Right cardiac atrium (tissue), 5 donors: ENCODE measurements at regions not wholly inside any gene's neighbourhood (a gene's known extent, or its start where the extent isn't known, plus 50 kb on each side); places are given as distances from the start of the nearest gene placed in this dataset.
A peak's percentile ranks its signal among the peaks of the same experiment; 100 is the strongest.
"Not testable (repeated sequence)": the region's sequence is repeated elsewhere in the genome, so short reads cannot be mapped to it uniquely, and the experiment has no call there.

Experiments
- ATAC-seq, 2 donors: fragments of 200-7000 bp; cut with Tn5 transposase; one replicate each; pipeline versions ENCODE4 v1.8.0 to v1.9.1; 2020; ENCODE audit warnings: moderate library complexity in 2 of 2, mild to moderate bottlenecking in 1 of 2
- DNase-seq, 3 donors: peaks; one replicate each; pipeline ENCODE4 v3.0.0-alpha.2; 2020
- H3K27ac ChIP-seq: one replicate; pipeline ENCODE4 v1.5.1; 2013; ENCODE audit warnings: mild to moderate bottlenecking, low read length, control low read depth, moderate library complexity
- H3K27me3 ChIP-seq: one replicate; pipeline ENCODE4 v1.6.1; 2013; ENCODE audit not compliant: control insufficient read depth, insufficient read depth
- H3K4me1 ChIP-seq: one replicate; pipeline ENCODE4 v1.6.1; 2013; ENCODE audit warnings: low read length; ENCODE audit not compliant: control insufficient read depth, insufficient read depth
- H3K4me3 ChIP-seq: one replicate; pipeline ENCODE4 v1.5.1; 2013; ENCODE audit warnings: low read length, control low read depth
- H3K9me3 ChIP-seq: one replicate; pipeline ENCODE4 v1.6.1; 2013; ENCODE audit warnings: low read length; ENCODE audit not compliant: control insufficient read depth
- WGBS: extraction: QIAGEN DNeasy Blood & Tissue Kit; methylation state at CpG from one replicate; pipeline ENCODE4 v1.1.7; 2013; 5-methylcytosine and 5-hydroxymethylcytosine counted together
- intact Hi-C, 4 donors: fragments of 100-400 bp; cut with DNase I; formaldehyde crosslinking; loops; one replicate each; pipeline versions ENCODE4 v1.11.0 to v1.14.0; 2022 to 2023
- donor health status: healthy with polysubstance abuse.
- donor health status: DM: no; HTN: yes; CAD: no.
- donor health status: DM: no; HTN: no; CAD: no.
- donor health status: DM: no; HTN: yes; CAD: no; lungs with severe emphysema.
- donor health status: DM: yes; HTN: yes; CAD: no.

DNA sequence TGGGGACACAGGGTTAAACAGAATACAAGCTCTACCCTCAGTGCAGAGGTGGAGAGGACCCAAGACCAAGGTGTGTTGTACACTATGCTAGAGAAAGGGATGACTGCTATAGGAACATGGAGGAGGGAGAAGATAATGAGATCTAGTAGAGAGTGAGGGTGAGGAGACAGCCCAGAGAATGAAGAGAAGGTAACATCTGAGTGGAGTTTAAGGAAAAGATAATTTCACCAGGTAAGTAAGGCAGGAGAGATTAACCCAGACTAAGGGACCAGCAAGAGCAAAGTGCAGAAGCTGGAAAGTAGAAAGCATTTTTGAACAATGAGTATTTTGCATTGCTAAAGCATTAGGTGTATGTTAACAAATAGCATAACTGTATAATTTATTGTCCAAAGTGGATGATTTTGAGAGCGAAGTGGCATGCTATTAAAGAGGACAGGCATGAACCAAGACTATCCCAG is 128.8 kb downstream of the RASSF10 start:
- no peak for ATAC-seq
- intact Hi-C loops = no loop called here
- Histone ChIP-seq H3K4me1 (peaks cover 2% of the 10 kb centered on the region), H3K9me3 (no peaks in the 10 kb centered on the region), H3K27me3 (no peaks in the 10 kb centered on the region), H3K4me3 (no peak overlapping the region), H3K27ac (no peak overlapping the region)
- no peak for DNase-seq
- WGBS = 91% methylated on average over 1 of the region's 1 CpG

DNA sequence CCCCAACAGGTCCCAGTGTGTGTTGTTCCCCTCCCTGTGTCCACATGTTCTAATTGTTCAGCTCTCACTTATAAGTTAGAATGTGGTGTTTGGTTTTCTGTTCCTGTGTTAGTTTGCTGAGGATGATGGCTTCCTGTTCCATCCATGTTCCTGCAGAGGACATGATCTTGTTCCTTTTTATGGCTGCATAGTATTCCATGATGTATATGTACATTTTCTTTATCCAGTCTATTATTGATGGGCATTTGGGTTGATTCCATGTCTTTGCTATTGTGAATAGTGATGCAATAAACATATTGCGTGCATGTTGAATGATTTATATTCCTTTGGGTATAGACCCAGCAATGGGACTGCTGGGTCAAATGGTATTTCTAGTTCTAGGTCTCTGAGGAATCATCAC is 130.0 kb downstream of the RASSF10 start:
- intact Hi-C loops, H3K4me3 ChIP-seq, H3K4me1 ChIP-seq, H3K27ac ChIP-seq, H3K27me3 ChIP-seq, ATAC-seq, H3K9me3 ChIP-seq, DNase-seq: not testable (repeated sequence)
- WGBS = 100% methylated on average over 1 of the region's 1 CpG

GRCh38 chr11:13140028-13140870 is 131.1 kb downstream of the RASSF10 start:
- Histone ChIP-seq H3K4me1 (peaks cover 2% of the 10 kb centered on the region), H3K4me3 (no peak overlapping the region), H3K27ac (no peak overlapping the region), H3K27me3 (no peaks in the 10 kb centered on the region), H3K9me3 (no peaks in the 10 kb centered on the region)
- intact Hi-C loops = no loop called here
- 68% methylated on average over 7 of the region's 7 CpGs for WGBS
- ATAC-seq = no peak
- no peak for DNase-seq

DNA sequence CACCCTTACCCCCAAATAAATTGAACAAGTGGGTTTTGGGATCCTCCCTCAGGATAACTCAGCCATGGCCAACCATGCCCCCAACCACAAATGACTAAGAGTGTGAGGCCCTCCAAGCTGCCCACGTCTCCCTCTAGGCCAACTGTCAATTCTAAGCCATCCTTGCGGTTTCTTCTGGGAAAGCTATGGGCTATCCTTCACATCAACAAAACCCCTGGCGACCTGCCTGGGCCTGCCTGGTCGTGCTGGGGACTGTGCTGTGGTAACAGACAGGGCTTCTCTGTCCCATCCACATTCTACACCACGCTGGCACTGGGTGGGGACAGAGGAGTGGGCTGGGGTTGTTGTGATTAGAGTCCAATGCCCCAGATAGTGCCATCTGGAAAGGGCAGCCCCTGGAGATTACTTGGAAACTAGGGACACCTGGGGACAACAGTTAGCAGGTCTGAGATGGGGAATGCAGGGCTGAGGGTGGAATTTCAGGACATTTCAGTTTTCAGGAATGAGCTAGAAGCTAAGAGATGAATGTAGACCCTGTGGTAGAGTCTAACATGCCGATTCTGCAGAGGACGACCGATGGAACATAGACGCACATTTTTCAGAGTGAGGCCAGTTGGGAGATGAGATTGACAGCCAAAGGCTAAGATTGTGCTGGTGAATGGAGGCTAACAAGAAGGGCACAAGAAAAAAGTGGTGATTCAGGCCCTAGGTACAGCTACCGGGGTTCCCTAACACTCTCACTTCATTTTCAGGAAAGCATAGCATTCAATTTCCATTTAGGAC is 131.9 kb downstream of the RASSF10 start:
- DNase-seq (peak in 1 of 3 donors; percentile 39), ATAC-seq (no peak)
- Histone ChIP-seq H3K4me3 (no peak overlapping the region), H3K27ac (no peak overlapping the region), H3K27me3 (no peaks in the 10 kb centered on the region), H3K4me1 (no peaks in the 10 kb centered on the region), H3K9me3 (no peaks in the 10 kb centered on the region)
- 93% methylated on average over 10 of the region's 10 CpGs for WGBS
- intact Hi-C loops = no loop called here

DNA sequence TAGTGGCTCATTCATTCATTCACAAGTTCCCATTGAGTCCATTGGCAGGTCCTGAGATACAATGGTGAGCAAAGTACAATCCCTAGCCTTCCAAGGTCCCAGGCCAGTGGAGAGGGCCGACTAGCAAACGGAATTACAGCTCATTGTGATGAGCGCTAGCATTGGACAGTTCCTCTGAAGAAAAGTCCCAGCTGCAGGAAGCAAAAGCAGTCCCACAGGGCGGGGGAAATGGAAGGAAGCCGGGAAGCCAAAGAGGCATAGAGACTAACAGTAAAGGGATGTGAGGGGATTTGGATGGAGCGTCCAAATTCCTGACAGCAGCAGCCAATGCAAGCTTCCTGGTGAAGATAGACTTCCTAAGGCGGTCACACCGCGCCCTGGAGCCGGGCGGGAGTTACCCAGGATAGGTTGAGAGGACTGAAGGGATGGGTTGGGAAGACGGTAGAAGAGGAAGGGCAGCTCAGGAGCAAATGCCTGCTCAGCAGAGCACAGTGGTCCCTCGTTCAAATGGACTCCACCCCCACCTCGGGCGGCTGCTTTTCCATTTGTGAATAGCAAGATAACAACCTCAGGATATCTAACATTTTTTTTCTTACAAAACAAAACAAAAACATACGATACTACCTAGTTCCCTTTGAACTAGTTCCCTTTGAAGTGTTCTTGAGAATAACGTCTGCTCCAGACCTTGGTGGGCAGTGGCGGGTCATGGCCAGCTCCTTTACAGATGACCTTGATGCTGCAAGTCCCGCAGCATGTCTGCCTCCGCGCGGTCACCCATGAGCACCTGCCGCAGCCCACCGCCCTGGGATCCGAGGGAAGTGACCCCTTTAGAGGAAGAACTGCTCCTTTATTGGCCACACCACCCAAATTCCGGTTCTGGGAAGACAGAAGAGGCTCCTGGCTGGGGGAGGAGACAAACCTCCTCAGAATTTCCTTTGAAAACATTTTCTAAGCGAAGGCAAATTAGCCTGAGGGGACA is 132.9 kb downstream of the RASSF10 start:
- peak; percentile 72 to 79 (median 75) for DNase-seq
- no peaks in the 10 kb centered on the region for H3K4me1 ChIP-seq
- ATAC-seq = peak; percentile 83 to 98
- intact Hi-C loops = no loop called here
- H3K27ac ChIP-seq = no peak overlapping the region
- no peaks in the 10 kb centered on the region for H3K9me3 ChIP-seq
- no peak overlapping the region for H3K4me3 ChIP-seq
- no peaks in the 10 kb centered on the region for H3K27me3 ChIP-seq
- 52% methylated on average over 27 of the region's 27 CpGs for WGBS

- ATAC-seq (no peak), DNase-seq (no peak)
- no peak overlapping the region for H3K4me3 ChIP-seq
- intact Hi-C loops = no loop called here
- no peaks in the 10 kb centered on the region for H3K27me3 ChIP-seq
- H3K4me1 ChIP-seq = no peaks in the 10 kb centered on the region
- no peak overlapping the region for H3K27ac ChIP-seq
- WGBS = 71% methylated on average over 1 of the region's 1 CpG
- H3K9me3 ChIP-seq = no peaks in the 10 kb centered on the region
Observed at GRCh38 chr11:13143486-13144297, 133.9 kb upstream of the BMAL1 start.

DNA sequence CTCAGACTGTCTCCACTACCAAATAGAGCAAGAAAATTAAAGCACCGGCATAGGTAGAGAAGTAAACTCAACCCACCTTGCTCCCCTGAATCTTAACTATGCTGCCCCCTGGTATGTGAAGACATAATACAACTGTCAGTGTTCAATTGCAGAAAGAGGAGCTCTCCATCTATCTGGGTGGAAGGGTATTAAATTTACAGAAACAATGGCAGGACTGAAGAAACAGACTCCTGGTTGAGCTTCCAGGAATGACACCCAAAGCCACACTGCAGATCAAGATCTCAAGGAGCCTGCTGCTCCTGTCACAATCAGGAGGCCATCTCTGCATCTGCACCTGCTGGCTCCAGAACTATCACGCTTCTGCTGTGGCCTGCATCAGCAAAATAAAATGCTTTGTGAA is 132.1 kb upstream of the BMAL1 start:
- H3K27me3 ChIP-seq = no peaks in the 10 kb centered on the region
- no peak overlapping the region for H3K4me3 ChIP-seq
- no peak for DNase-seq
- ATAC-seq = no peak
- H3K4me1 ChIP-seq = no peaks in the 10 kb centered on the region
- intact Hi-C loops = no loop called here
- H3K27ac ChIP-seq = no peak overlapping the region
- 82% methylated on average over 2 of the region's 2 CpGs for WGBS
- no peaks in the 10 kb centered on the region for H3K9me3 ChIP-seq

DNA sequence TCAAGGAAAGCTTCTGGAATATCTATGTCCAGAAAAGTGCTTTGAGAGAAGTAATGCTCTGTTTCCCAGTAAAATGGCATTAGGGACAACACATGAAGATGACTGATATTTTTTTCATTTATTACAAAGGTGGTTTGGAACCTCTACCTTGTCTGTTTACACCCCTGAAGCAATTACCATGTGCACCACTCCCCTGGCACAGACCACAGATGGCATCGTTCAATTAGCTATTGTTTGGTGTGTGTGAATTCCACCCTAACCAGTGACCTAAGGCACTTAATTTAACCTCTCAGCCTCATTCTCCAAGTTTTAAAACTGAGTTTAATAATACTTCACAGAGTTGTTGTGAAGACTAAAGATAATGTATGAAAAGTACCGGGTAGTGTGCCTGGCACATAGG is 127.6 kb upstream of the BMAL1 start:
- WGBS = 71% methylated on average over 2 of the region's 2 CpGs

GRCh38 chr11:13150487-13150886 is 127.1 kb upstream of the BMAL1 start:
- no peak for DNase-seq
- intact Hi-C loops = loop anchor here in 3 of 4 donors (10.0 kb wide), 1 partner anchor 186 kb away; no protein-coding TSS in a partner anchor
- H3K4me3 ChIP-seq = no peak overlapping the region
- ATAC-seq = no peak
- H3K9me3 ChIP-seq = no peaks in the 10 kb centered on the region
- no peak overlapping the region for H3K27ac ChIP-seq
- whole genome bisulfite sequencing = 90% methylated on average over 5 of the region's 5 CpGs
- H3K4me1 ChIP-seq = no peaks in the 10 kb centered on the region
- H3K27me3 ChIP-seq = no peaks in the 10 kb centered on the region

More for the DNA sequence above, 127.6 kb upstream of the BMAL1 start:
- H3K4me3 ChIP-seq = no peak overlapping the region
- no peak for ATAC-seq
- intact Hi-C loops = loop anchor here in 3 of 4 donors (10.0 kb wide), 1 partner anchor 185 kb away; no protein-coding TSS in a partner anchor
- no peaks in the 10 kb centered on the region for H3K4me1 ChIP-seq
- no peak for DNase-seq
- H3K27me3 ChIP-seq = no peaks in the 10 kb centered on the region
- no peak overlapping the region for H3K27ac ChIP-seq
- no peaks in the 10 kb centered on the region for H3K9me3 ChIP-seq

DNA sequence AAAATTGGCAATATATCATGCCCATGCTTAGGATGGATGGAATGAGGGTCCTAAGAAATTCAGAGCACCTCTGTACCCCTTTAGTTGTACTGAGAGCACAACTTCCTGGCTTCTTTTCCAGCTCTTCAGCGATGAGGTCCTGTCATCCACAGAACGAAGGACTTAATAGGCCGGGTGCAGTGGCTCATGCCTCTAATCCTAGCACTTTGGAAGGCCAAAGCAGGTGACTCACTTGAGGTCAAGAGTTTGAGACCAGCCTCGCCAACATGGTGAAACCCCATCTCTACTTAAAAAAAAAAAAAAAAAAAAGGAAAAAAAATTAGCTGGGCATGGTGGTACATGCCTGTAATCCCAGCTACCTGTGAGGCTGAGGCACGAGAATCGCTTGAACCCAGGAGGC is 125.3 kb upstream of the BMAL1 start:
- intact Hi-C loops = loop anchor here in 3 of 4 donors (10.0 kb wide), 1 partner anchor 187 kb away; no protein-coding TSS in a partner anchor
- 85% methylated on average over 6 of the region's 6 CpGs for WGBS
- H3K9me3 ChIP-seq = no peaks in the 10 kb centered on the region
- no peak overlapping the region for H3K4me3 ChIP-seq
- no peak for ATAC-seq
- DNase-seq = no peak
- H3K4me1 ChIP-seq = no peaks in the 10 kb centered on the region
- no peak overlapping the region for H3K27ac ChIP-seq
- no peaks in the 10 kb centered on the region for H3K27me3 ChIP-seq
